ENCODE measurements at regions not wholly inside any gene's neighbourhood (a gene's known extent, or its start where the extent isn't known, plus 50 kb on each side); places are given as distances from the start of the nearest gene placed in this dataset.
A peak's percentile ranks its signal among the peaks of the same experiment; 100 is the strongest.

GRCh38 chr6:4012826-4013225 lies 66.1 kb downstream of the FAM217A start:
- H3K27me3 Mint-ChIP-seq (ENCODE audit: insufficient read depth): no peaks in the 10 kb centered on the region
- no peak overlapping the region for H3K4me3 Mint-ChIP-seq
- no peak overlapping the region for H3K27ac Mint-ChIP-seq
- no peak for DNase-seq
- no peak for TF ChIP-seq CTCF (IDR thresholded peaks at IDR 0.05)
- peaks cover 5% of the 10 kb centered on the region; the same call in 1 of the 2 replicates for H3K9me3 Mint-ChIP-seq
- peaks cover 49% of the 10 kb centered on the region for H3K4me1 Mint-ChIP-seq (ENCODE audit: low read depth)
- H3K36me3 Mint-ChIP-seq (ENCODE audit: low read depth): peaks cover 27% of the 10 kb centered on the region

DNA sequence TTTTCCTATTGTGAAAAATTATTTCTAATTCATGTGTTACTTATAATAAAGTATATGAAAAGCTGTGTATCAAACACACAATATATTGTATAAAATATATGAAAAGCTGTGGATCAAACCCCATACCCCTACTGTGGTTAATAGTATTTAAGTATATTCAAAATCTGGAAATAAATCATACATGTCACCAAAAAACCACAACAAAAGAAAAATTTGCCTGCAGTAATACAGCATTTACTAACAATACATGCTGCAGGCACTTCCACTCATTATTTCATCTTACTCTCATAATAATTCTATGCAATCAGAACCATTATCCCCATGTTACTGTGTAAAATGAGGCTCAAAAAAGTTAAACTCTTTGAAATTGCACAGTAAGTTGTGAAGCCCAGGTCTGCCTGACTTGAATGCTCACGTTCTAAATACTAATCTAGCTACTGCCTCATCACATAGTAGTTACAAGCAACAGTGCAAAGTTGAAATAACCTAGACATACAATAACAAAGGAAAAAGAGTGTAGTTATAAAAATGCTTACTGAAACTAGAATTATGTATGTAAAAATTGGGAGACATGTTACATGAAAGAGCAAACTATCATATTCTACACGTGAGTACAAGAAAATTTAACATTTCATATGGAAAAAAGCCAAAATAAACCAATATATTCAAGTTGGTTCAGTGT lies 61.7 kb downstream of the FAM217A start:
- Mint-ChIP-seq H3K27ac (peak overlapping the region; percentile 97), H3K36me3 (ENCODE audit: low read depth) (peaks cover 42% of the 10 kb centered on the region), H3K27me3 (ENCODE audit: insufficient read depth) (peaks cover 5% of the 10 kb centered on the region), H3K9me3 (peaks cover 5% of the 10 kb centered on the region; the same call in 1 of the 2 replicates), H3K4me3 (peak overlapping the region; percentile 96), H3K4me1 (ENCODE audit: low read depth) (peaks cover 48% of the 10 kb centered on the region)
- DNase-seq: no peak
- no peak for TF ChIP-seq CTCF (IDR thresholded peaks at IDR 0.05)

- DNase-seq: peak; percentile 22
- peak overlapping the region; percentile 96 for H3K4me3 Mint-ChIP-seq
- peaks cover 47% of the 10 kb centered on the region for H3K4me1 Mint-ChIP-seq (ENCODE audit: low read depth)
- no peak for TF ChIP-seq CTCF (IDR thresholded peaks at IDR 0.05)
- peaks cover 42% of the 10 kb centered on the region for H3K36me3 Mint-ChIP-seq (ENCODE audit: low read depth)
- peaks cover 5% of the 10 kb centered on the region for H3K27me3 Mint-ChIP-seq (ENCODE audit: insufficient read depth)
- peak overlapping the region; percentile 97 for H3K27ac Mint-ChIP-seq
- H3K9me3 Mint-ChIP-seq: peaks cover 5% of the 10 kb centered on the region; the same call in 1 of the 2 replicates
Measured at GRCh38 chr6:4017834-4018170, 61.1 kb downstream of the FAM217A start.

GRCh38 chr6:4018171-4018923 lies 60.6 kb downstream of the FAM217A start:
- Mint-ChIP-seq H3K9me3 (peaks cover 1% of the 10 kb centered on the region; the same call in 1 of the 2 replicates), H3K36me3 (ENCODE audit: low read depth) (peaks cover 41% of the 10 kb centered on the region), H3K4me3 (peak overlapping the region; percentile 96), H3K27me3 (ENCODE audit: insufficient read depth) (peaks cover 5% of the 10 kb centered on the region), H3K4me1 (ENCODE audit: low read depth) (peaks cover 53% of the 10 kb centered on the region), H3K27ac (peak overlapping the region; percentile 97)
- peak; percentile 87 for DNase-seq
- peak; percentile 69 for TF ChIP-seq CTCF (IDR thresholded peaks at IDR 0.05)

Data from HFFc6 (cell line).